GM18909 (cell line): ENCODE measurements at regions not wholly inside any gene's neighbourhood (a gene's known extent, or its start where the extent isn't known, plus 50 kb on each side); places are given as distances from the start of the nearest gene placed in this dataset.

Source experiments
- ATAC-seq: cut with Tn5 transposase; IDR thresholded peaks from one replicate; pipeline ENCODE4 v1.9.1; 2021; ENCODE audit warnings: mild to moderate bottlenecking; ENCODE audit not compliant: unreplicated experiment, poor library complexity

DNA sequence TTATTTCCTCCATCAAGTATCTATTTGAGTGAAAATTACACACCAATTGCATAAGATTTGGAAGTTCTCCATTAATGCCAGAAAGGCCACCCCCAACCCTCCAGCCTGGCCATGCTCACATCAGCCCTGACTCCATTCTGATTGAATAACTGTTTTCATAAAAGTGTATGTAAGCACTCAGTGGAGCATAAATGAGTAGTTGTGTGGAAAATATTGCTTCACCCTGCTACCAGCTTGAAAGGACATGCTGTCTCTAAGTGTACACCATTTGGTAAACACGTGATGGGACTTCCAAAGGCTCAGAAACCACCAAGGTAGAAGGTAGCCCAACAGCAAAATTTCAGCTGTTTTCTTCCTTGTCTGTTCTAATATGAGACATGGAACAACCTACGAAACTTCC is 393.8 kb downstream of the ZNF385D start:
- no peak for ATAC-seq

DNA sequence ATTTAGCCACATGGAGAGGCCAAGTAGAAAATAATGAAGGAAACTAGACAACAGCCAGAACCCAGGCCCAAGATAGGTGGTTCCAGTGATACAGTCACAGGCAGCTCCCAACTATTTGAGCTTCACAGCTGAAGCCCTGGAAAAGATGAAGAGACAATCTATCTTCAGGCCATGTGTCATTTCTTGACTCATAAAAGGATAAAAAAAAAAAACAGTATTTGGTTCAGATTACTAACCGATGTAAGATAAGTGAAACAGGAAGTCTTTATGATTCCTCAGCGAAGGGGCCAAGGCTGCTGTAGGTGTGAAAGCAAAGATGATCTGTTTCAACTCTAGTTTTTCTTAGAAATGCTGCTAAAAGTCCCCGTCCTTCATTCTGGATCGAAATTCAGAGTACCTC is 394.6 kb downstream of the ZNF385D start:
- ATAC-seq: no peak

DNA sequence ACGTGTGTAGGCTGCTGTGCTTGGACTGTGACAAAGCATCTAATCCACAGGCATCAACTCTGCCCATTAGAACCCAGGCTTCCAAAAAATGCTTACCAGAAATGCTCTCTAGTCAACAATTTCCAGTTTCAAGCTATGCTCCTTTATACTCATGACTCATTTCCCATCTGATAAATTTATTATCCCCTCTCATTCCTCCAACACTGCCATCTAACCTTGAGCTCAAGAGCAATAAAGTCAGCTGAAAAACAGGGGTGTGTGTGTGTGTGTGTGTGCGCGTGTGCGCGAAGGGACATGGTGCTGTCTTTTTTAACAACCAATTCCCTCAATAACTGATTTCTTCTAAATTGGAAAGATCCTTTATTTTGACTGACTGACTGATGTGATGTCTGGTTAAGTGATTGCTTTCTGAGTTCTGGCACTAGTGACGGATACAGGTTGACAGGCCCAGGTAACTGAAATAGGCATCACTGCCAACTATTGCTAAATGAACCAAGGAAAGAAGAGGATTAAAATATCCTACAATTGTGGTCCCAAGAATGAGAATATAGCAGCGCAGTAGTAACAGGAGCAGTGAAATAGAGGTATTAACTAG is 405.5 kb downstream of the ZNF385D start:
- no peak for ATAC-seq

DNA sequence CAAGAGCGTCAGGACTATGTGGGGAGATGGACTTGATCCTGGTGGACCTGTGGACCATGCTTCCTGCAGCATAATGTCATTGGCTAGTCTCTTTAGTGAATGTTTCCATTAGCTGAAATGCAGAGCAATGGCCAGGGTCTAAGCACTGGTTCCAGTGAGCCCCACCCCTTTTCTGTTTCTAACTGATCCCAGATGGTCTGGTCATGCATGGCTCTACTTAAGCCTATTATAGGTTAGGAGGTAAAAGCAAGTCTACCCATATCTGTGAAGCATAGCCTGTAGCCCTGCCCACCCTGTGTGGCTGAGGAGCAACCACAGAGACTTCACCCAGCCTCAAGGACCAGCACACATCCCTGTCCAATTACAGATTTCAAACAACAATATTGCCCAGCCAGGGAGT is 419.2 kb downstream of the ZNF385D start:
- ATAC-seq: no peak

DNA sequence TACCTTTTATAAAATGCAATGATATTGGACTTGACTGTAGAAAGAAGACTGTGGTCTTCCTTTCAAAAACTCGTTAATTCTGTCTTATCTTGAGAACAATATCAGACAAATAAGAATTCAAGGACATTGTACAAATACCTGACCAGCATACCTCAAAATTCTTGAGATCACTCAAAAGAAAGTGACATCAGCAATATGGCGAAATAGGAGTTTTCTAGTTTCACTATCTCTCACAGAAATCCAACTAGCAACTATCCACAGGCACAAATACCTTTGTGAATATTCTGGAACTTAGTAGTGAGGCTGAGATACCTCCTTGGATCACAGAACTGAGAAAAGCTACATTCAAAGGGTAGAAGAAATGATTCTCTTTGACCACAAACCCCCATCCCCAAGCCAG is 419.7 kb downstream of the ZNF385D start:
- ATAC-seq: no peak

DNA sequence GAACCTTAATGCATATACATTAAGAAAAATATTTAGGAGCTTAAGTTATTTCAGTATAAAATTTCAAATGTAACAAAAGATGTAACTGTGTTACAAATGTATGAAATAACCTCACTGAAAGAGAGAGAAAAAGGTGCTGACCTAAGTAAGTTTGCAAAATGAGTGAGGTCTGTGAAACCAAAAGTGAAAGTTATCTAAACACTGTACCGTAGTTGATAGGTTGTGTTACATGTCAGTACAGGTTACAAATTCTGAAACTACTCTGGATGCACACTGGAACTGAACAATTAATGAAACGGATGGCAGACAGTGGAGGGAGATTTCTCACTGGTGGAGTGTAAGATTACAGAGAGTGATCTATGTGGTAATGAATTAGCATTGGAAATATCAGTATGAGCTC is 420.7 kb downstream of the ZNF385D start:
- ATAC-seq: no peak

DNA sequence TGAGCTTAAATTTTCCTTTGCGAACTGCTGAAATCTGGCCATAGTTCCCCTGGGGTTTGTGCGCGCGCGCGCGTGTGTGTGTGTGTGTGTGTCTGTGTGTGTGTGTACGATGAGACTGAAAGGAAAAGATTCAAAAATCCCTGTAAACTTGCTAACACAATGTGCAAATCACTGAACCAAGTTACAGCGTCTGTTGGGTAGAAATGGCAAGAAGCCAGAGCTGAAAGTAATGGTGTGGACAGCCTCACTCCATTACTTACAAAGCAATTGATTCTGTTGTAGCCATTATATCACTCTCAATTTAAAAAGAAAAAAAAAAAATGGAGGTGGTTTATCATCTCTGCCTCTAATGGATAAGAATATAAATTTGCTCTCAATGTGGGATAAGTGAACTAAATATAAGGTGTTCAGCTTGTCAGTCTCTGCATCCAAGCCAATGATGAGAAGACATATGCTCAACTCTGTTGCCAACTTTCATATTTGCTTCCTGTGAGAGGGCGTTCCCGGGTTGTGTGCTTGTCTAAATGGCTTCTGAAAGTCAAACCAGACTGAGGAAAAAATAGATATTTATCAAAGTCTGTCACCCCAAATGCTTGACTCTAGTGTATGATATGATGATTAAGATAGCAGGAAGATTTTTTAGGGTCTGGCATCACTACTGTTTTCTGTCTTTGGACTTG is 422.2 kb downstream of the ZNF385D start:
- no peak for ATAC-seq

DNA sequence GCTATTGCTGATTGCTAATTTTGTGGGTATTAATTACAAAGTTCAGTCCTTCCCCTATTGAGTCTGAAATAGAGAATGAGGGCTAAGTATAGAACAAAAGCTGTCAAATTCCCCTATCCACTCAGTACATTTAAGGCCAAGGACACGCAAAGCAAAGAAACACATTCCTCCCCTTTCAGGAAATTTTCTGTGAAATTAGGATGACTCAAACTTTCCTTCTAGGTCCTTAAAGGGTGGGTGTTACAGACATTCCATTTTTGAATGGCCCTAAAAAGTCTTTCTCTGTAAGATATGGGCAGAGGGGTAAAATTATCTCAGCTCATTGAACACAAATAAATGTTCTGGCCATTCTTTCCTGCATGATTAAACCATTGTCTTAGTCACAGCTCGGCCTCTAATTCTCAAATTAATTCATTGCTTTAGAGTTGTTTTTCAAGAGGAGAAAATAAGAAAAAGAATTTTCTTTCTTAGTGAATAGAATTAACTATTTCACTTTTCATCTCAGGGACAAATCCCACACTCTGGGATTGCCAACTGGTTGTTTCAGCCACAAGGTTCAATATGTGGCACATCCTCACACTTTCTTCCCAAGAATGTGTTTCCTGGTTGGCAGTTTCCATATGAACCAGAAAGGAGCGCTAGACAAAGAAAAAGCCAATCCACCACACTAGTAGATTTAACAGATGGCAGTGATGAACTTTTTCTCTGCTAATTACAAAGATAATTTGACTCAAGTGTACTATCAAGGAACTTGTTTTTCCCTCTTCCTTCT is 424.1 kb downstream of the ZNF385D start:
- no peak for ATAC-seq

DNA sequence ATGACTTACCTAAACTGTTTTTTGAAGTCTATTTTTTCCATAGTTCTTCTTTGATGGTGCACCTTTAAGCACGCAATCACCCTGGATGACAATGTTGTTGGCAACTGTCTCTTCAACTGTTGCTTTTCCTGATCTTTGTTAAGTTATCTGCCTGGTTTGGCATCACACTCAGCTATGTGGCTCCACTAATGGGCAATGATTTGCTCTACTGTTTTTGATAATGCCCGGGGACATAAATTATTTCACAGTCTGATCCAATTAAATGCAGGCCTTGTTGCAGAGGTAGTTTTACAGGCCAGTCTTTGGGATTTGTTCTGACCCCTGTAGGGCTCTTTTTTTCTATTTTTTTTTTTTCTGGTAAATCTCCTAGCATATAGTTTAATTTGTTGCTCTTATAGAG is 436.3 kb downstream of the ZNF385D start:
- no peak for ATAC-seq

DNA sequence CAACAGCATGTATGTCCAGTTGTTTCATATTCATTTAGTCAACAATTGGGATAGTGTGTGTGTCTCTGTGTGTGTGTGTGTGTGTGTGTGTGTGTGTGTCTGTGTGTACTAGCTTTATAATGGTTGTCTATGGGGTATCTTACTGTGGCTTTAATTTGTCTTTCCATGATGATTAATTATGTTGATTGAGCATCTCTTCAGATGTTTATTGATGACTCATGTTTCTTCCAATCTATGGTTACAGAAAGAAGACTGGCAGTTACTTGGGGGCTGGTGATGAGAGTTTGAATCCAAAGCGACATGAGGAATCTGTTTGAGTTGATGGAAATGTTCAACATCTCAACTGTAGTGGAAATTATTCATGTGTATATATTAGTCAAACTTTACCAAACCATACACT is 440.1 kb downstream of the ZNF385D start:
- no peak for ATAC-seq

DNA sequence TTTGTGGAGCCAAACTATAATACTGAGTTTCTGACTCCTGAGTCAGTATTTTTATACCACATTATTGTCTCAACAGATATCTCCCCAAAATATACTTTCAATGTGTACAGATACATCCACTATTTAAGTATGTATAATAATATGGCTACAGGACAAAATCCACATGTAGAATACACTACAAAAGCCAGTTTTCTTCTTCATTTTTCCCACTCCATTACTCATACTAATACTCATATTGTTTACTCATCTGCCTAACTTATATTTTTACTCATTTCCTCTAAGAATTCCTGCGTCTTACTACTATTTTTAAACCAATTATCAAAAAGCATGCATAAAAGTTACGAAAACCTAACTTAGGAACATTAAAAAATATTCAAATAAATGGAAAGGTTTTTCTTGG is 440.8 kb downstream of the ZNF385D start:
- ATAC-seq: no peak

DNA sequence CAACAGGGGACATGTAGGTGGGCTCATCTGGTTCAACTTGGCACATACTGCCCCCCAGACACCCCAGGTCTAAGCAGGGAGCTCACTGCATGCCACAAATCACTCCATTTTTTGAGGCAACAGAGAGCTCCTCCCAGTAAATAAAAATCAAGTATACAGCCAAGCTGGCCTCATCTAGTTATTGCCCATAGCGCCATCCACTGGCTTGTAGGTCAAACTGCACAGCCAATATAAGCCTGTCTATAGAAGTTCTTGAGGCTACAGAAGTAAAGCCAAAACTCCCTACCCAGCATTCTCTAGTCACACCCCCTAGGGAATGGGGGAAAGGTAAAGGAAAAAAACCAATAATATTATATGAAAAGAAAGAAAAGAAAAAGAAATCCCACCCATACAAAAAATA is 453.7 kb downstream of the ZNF385D start:
- ATAC-seq: no peak

DNA sequence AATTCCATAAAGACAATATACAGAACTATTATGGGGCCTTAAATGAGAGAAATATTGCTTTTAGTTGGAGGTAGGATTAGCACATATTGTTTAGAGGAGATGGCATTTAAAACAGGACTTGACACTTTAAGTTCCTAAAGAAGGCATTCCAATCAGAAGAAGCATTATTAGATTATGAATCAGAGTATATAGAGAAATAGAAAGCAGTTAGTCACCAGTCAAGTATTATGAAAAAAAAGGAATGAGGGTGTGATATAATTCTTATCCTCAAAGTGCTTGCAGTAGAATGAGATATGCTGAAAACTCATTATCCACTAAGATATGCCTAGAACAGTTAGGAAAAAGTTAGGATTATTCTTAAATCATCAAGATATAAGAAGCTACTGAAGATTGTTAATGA is 456.2 kb downstream of the ZNF385D start:
- no peak for ATAC-seq

DNA sequence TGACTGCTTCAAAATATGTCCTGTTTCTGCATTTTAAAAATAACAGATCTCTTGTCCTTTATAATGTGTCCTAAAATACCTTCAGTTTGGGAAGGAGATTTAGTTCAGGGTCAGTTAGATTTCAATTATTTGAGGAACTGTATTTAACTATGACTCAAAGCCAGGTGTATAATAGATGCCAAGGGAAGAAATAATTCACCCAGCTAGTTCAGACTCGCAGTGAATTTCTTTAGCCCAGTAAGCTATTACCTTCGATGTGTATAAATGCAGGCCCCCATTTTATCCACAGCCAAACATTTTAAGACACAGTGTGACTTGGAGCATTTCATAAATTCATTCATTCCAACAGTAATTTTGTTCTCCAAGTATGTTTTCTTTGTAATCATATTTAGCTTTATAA is 458.0 kb downstream of the ZNF385D start:
- ATAC-seq: no peak

DNA sequence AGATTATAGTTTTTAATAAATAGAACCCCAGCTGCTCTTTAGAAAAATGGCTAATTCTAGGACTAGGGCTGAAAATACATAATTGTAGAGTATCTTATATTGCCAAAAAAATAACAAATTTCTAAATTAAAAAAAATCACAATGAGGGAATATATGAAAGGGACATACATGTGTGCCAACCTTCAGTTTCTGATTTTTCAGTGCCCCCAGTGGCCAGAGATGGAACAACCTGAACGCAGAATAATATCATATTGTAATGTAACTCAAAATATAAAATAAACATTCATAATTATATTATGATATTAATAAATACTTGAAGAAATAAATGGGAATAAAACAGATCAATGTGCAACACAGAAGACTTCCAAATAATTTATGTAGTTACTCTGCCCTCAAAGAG is 460.5 kb downstream of the ZNF385D start:
- ATAC-seq: no peak

DNA sequence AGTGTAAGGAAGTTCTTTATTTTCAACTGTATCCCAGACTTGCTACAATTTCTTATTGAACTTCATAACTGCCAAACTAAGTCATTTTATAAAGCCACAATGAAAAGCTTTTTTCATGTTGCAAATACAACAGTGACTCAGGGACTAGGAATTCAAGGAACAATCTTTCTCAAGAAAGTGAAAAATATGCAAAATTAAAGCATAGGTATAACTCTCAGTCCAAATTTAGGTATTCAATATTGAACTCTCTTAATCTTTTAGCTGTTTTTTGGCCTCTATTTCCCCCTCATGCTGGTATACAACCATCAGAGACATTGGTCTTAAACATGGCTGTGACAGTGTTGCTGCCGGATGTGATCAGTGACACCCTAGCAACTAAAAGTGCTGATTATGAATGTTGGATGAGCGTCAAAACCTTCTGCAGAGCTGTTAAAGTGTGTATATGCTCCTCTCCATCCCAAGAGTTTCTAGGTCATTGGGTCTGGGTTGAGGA is 476.9 kb downstream of the ZNF385D start:
- no peak for ATAC-seq

DNA sequence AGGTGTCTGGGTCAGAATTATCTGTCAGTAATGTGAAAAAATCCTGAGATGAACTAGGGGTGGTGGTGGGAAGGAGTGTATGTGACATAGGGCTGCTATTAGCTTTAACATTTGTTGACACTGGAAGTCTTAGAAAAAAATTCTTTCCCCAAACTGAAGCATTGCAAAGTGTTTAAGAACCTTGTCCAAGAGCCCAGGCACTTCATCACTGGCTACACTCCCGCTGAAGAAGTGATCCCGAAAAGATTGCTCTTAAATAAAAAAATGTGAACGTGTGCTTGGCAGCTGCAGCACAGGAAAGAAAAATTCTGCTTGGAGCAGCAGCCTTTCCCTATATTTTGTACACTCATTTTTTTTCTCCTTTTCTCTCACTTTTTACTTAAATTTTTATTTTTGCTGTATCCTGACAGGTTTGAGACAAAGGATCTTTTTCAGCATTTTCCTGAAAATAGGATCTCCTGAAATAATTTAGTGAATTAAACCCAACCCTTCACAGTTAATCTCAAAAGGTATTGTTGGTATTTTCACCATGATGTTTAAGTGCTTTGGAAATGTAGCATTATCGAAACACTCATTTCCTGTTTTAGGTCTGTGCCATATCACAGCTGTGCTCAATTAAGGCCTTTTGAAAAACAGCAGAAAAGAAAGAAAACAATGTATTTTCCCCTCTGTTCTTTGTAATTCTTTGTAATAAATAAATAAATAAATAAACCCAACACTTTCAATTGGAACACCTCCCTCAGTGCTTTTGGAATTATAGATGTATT is 477.6 kb downstream of the ZNF385D start:
- no peak for ATAC-seq

DNA sequence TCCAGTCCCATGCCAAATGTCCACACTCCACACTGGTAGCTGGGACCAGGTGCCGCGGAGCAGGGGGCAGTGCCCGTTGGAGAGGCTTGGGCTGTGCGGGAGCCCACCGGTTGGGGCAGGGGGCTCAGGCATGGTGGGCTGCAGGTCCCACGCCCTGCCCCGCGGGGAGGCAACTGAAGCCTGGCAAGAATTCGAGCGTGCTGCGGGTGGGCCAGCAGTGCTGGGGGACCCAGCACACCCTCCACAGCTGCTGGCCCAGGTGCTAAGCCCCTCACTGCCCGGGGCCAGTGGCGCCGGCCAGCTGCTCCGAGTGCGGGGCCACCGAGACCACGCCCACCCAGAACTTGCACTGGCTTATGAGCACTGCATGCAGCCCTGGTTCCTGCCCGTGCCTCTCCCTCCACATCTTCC is 479.4 kb downstream of the ZNF385D start:
- no peak for ATAC-seq

DNA sequence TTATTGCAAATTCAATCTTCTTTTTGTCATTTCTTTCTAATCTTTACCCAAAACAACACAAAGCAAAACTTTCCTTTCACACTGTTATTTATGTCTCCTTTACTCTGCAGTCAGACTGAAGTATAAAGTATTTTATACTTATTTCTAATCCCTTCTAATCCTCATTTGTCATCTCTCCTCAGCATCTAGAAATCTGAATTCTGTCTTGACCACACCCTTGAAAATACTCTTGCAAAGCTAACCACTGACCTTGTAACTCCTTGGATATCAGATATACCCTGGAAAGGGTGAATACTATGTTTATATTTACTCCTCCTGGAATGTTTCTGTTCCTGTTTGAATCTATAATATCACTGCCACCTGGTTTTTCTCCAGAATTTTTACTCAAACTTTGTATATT is 481.1 kb downstream of the ZNF385D start:
- ATAC-seq: no peak

DNA sequence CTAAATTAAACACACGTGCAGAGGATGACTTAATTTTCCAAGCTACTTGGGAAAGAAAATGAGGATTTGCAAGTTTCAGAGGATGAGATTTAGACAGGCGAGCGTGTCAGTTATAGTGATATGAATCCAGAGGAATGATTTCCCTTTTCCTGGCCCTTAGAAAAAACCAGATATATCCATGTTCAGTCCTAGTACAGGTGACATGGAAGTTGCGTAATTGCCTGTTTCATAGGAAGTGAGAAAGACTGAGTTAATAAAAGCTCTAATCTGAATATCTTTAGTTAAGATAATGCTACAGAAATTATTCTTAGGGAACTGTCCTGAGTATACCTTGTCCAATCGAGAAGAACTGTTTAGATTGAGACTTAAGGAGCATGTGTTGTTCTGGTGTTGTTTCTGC is 490.5 kb downstream of the ZNF385D start:
- ATAC-seq: no peak

DNA sequence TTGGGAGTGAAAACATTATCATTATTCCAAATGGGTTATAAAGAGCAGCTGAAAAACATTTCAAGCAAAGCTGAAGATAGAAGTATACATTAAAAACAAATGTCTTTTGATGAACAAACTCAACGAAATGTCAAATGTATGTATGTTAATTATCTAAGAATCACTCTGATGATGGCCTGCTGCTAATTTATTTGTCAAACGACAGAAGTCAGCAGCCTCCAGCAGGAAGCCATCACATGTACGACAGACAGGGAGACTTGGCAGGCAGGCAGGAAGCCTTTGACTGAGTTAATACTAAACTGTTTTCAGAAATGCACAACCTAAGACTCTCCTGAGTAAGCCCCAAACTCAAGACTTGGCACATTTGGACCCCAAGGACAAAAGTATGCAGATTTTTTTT is 491.1 kb downstream of the ZNF385D start:
- no peak for ATAC-seq
